ENCODE measurements at regions not wholly inside any gene's neighbourhood (a gene's known extent, or its start where the extent isn't known, plus 50 kb on each side); places are given as distances from the start of the nearest gene placed in this dataset.

DNA sequence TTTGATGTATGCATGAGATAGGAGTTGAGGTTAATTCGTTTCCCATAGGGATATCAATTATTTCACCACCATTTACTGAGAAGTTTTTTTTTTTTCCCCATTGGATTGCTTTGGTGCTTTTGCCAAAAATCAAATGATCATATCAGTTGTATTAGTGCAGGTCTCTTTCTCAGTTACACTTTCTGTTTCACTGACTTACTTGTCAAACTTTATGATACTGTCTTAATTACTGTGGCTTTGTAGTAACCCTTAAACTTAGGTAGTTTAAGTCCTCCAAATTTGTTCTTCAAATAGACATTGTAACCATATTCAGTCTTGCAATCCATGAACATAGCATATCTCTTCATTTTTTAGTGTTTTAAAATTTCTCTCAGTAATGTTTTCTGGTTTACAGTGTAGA, 259.9 kb upstream of the SLCO3A1 start:
- Histone ChIP-seq H3K27ac (no peak overlapping the region), H3K9ac (no peak overlapping the region), H2AFZ (replicated peaks) (no peak overlapping the region), H3K4me2 (no peak overlapping the region), H3K27me3 (no peaks in the 10 kb centered on the region), H3K36me3 (no peaks in the 10 kb centered on the region), H3K4me1 (no peaks in the 10 kb centered on the region), H3K9me3 (ENCODE audit: low read depth) (no peaks in the 10 kb centered on the region), H3K79me2 (ENCODE audit: low read depth) (no peaks in the 10 kb centered on the region), H4K20me1 (ENCODE audit: low read depth) (no peaks in the 10 kb centered on the region), H3K4me3 (no peak overlapping the region), H3F3A (ENCODE audit: low read depth) (no peaks in the 10 kb centered on the region)
- TF ChIP-seq CTCF (IDR thresholded peaks at IDR 0.05), result no peak
- no peak for TF ChIP-seq EZH2phosphoT487 (IDR thresholded peaks at IDR 0.05)
- TF ChIP-seq EZH2 (IDR thresholded peaks at IDR 0.05), result no peak
- Mint-ChIP-seq H3K27ac (no peak overlapping the region), H3K9me3 (no peaks in the 10 kb centered on the region), H3K36me3 (no peaks in the 10 kb centered on the region), H3K4me1 (peaks cover 9% of the 10 kb centered on the region), H3K27me3 (ENCODE audit: insufficient read depth, low read depth) (peaks cover 3% of the 10 kb centered on the region), H3K4me3 (no peak overlapping the region)
- DNase-seq (ENCODE audit: low spot score), result no peak

DNA sequence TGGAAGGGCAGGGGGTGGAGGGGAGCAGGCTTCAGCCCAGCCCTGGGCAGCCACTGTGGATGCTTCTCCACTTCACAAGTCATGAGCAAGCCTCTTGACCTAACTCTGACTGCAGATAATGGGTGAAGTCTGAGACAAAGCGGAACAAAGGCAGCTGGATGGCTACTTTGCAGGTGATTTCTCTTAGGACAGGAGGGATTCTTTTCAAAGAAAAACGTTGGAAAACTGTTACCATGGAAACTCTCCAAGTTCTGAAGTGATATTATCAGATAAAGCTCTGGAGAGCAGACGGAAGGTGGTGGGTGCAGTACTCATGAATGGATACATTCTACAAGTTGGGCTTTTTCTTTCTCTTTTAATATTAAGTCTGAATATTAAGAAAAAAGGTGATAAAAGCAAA, 254.2 kb upstream of the SLCO3A1 start:
- TF ChIP-seq CTCF (IDR thresholded peaks at IDR 0.05) (no peak), EZH2 (IDR thresholded peaks at IDR 0.05) (no peak), EZH2phosphoT487 (IDR thresholded peaks at IDR 0.05) (no peak)
- H3F3A ChIP-seq (ENCODE audit: low read depth), result no peaks in the 10 kb centered on the region
- Mint-ChIP-seq H3K9me3 (no peaks in the 10 kb centered on the region), H3K4me1 (no peaks in the 10 kb centered on the region), H3K27ac (no peak overlapping the region), H3K27me3 (ENCODE audit: insufficient read depth, low read depth) (no peaks in the 10 kb centered on the region), H3K4me3 (no peak overlapping the region), H3K36me3 (no peaks in the 10 kb centered on the region)
- no peak overlapping the region for H3K27ac ChIP-seq
- no peak overlapping the region for H3K4me3 ChIP-seq
- H3K79me2 ChIP-seq (ENCODE audit: low read depth), result no peaks in the 10 kb centered on the region
- no peak overlapping the region for H3K4me2 ChIP-seq
- no peaks in the 10 kb centered on the region for H3K9me3 ChIP-seq (ENCODE audit: low read depth)
- no peak overlapping the region for H2AFZ ChIP-seq (replicated peaks)
- H3K4me1 ChIP-seq, result no peaks in the 10 kb centered on the region
- H4K20me1 ChIP-seq (ENCODE audit: low read depth), result no peaks in the 10 kb centered on the region
- H3K36me3 ChIP-seq, result no peaks in the 10 kb centered on the region
- no peaks in the 10 kb centered on the region for H3K27me3 ChIP-seq
- no peak for DNase-seq (ENCODE audit: low spot score)
- no peak overlapping the region for H3K9ac ChIP-seq

DNA sequence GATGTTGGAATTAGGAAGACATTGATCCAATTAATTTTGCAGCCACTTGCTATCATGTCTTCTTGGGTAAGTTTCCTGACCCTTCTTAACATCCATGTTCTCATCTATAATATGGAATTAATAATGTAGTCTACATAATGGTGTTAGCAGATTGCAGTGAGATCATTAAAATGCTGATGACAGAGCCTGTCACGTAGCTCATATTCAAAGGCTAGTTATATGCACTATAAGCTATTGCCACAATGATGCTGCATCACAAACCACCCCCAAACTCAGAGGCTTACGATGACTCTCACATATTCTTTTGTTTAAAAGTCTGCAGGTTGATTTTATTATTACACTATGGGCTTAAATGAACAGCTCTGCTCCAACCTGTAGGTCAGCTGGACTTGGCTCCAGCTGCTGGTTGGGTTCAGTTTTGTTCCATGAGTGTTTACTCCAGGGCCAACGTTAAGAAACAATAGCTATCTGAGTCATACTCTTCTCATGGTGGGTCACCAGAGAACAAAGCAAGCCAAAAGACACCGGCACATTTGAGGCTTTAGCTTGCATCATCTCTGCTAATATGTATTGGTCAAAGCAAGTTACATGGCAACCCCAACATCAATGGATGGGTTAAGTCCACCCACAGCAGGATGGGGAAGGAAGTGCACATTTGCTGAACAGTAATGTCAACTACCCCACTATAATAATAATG, 250.0 kb upstream of the SLCO3A1 start:
- Histone ChIP-seq H3K27me3 (no peaks in the 10 kb centered on the region), H3K4me1 (no peaks in the 10 kb centered on the region), H2AFZ (replicated peaks) (no peak overlapping the region), H3K4me3 (no peak overlapping the region), H3K9ac (no peak overlapping the region), H3K9me3 (ENCODE audit: low read depth) (no peaks in the 10 kb centered on the region), H3K4me2 (no peak overlapping the region), H3K36me3 (no peaks in the 10 kb centered on the region), H3K27ac (no peak overlapping the region), H4K20me1 (ENCODE audit: low read depth) (no peaks in the 10 kb centered on the region), H3K79me2 (ENCODE audit: low read depth) (no peaks in the 10 kb centered on the region), H3F3A (ENCODE audit: low read depth) (no peaks in the 10 kb centered on the region)
- DNase-seq (ENCODE audit: low spot score), result no peak
- Mint-ChIP-seq H3K9me3 (no peaks in the 10 kb centered on the region), H3K4me1 (no peaks in the 10 kb centered on the region), H3K27ac (no peak overlapping the region), H3K27me3 (ENCODE audit: insufficient read depth, low read depth) (no peaks in the 10 kb centered on the region), H3K36me3 (no peaks in the 10 kb centered on the region), H3K4me3 (no peak overlapping the region)
- TF ChIP-seq EZH2phosphoT487 (IDR thresholded peaks at IDR 0.05) (no peak), CTCF (IDR thresholded peaks at IDR 0.05) (no peak), EZH2 (IDR thresholded peaks at IDR 0.05) (no peak)

Measured in neural progenitor cell (in vitro differentiated cells).